GM12875 (cell line): ENCODE measurements at regions not wholly inside any gene's neighbourhood (a gene's known extent, or its start where the extent isn't known, plus 50 kb on each side); places are given as distances from the start of the nearest gene placed in this dataset.

Source experiments
- H3K4me3 ChIP-seq: one replicate; pipeline ENCODE4 v1.5.1; 2011; ENCODE audit warnings: low read depth, low read length, control low read depth
- CTCF ChIP-seq: IDR thresholded peaks from 2 replicates; pipeline ENCODE4 v1.5.1; 2011; ENCODE audit warnings: low read depth, mild to moderate bottlenecking, control low read depth, inconsistent platforms, low read length, moderate library complexity, borderline replicate concordance; ENCODE audit not compliant: insufficient read depth

DNA sequence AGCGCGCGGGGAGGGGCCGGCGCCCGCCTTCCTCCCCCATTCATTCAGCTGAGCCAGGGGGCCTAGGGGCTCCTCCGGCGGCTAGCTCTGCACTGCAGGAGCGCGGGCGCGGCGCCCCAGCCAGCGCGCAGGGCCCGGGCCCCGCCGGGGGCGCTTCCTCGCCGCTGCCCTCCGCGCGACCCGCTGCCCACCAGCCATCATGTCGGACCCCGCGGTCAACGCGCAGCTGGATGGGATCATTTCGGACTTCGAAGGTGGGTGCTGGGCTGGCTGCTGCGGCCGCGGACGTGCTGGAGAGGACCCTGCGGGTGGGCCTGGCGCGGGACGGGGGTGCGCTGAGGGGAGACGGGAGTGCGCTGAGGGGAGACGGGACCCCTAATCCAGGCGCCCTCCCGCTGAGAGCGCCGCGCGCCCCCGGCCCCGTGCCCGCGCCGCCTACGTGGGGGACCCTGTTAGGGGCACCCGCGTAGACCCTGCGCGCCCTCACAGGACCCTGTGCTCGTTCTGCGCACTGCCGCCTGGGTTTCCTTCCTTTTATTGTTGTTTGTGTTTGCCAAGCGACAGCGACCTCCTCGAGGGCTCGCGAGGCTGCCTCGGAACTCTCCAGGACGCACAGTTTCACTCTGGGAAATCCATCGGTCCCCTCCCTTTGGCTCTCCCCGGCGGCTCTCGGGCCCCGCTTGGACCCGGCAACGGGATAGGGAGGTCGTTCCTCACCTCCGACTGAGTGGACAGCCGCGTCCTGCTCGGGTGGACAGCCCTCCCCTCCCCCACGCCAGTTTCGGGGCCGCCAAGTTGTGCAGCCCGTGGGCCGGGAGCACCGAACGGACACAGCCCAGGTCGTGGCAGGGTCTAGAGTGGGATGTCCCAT, 232.8 kb downstream of the SEC14L1 start:
- H3K4me3 ChIP-seq, result peak overlapping the region; percentile 65
- no peak for TF ChIP-seq CTCF

DNA sequence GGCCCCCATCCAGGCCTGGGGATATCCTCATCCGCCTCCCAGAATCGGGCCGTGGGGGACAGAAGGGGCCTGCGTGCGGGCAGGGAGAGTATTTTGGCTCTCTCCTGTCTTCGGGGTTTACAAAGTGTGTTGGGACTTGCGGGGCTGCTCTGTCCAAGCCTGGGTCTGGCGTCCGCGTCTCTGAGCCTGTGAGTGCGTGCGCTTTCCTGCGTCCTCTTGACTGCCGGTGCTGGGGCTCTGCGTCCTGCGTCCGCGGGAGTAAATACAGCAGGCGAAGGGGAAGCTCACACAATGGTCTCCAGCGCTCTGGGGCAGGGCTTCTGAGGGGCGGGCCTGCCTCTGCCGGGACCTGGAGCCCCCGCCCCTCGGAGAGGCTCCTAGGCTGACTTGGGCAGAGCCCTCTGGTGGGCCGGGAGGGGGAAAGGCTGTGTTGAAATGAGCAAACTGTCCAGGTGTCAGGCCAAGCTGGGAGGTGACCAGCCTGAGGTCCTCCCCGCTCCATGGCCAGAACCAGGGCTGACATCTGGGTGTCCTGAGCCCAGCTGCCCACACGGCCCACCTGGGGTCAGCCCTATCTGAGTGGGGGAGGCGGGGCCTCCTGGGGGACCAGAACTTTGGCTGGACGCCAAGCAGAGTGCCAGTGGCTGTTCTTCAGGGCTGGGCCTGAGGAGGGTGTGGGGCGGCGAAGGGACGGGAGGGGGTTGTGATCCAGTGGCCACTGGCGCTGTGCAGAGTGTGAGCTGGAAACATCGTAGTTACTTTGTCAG, 233.6 kb downstream of the SEC14L1 start:
- no peak for TF ChIP-seq CTCF
- peak overlapping the region; percentile 65 for H3K4me3 ChIP-seq

- no peak for TF ChIP-seq CTCF
- H3K4me3 ChIP-seq, result no peak overlapping the region
Observed at GRCh38 chr17:77375108-77375916, 234.5 kb downstream of the SEC14L1 start.

DNA sequence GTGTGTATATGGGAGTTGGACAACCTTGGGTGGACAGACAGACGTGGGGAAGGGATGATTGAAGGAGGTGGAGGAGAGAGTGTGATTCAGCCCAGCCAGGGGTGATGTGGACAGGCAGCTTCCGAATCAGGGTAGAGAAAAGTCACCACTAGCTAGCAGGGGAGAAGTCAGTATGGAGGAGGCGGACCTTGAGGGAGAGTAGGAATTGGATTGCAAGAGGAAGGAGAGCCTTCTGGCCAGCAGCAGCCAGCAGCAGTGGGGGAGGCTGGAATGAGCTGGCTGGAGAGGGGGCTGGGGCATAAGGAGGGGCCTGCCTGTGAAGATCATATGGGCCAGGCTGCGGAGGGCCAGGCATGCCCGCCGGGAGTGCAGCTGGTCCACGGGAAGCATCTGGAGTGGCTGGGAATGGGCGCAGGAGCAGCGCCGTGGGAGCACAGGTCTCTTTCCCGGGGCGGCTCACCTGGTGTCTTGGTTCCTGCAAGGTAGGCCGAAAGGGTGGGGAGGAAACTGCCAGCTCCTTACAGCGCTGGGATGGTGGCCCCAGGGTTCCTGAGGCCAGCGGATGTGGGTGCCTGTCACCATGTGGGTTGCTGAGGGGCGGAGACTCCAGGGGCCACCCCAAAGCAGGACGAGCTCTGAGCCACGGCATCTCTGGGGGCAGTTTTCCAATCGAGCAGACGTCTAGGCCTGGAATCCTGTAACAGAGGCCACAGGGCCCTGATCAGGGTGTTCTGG, 235.3 kb downstream of the SEC14L1 start:
- TF ChIP-seq CTCF, result no peak
- H3K4me3 ChIP-seq, result peak overlapping the region; percentile 5

DNA sequence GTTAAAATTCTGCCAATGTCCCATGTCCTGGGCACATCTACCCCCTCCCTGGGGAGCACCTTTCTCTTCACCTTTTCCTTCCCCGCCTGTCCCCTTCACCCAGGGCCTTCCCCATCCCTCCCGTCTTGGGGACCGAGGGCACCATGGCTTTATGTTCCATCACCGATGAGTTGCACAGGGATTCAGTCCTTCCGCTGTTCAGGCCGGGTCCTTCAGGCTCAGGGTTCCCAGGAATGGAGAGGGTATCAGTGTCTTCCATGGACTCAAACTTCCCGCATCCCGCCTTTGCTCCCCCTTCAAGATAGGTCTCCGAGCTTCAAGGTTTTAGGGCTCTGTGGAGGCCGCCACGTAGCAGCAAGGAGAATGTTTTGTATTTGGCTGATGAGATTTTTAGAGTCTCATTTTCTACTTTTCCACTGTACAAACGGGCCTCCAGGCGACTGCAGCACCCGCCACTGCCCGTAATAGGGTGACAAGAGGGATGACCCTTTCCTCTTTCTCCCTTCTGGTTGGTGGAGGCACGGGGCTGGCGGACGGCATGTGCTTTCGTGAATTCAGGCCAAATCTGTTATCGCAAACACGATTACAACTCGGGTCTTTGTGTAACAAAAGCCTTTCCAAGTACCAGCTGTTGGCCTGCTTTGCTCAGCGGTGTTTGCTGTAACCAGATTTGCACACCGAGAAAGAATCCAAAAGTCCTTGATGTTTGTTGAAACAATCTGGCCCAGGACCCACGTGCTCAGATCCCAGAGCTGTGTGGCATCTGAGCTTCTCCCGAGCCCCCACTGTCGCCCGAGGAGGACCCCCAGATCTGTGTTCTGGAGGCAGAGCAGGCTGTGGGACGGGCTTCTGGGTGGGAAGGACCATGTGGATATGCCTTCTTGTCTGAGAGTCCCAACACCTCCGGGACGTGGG, 236.3 kb downstream of the SEC14L1 start:
- no peak for TF ChIP-seq CTCF
- H3K4me3 ChIP-seq, result no peak overlapping the region
